Activated B cell treated with CpG ODN at 0.5 μM for 24 hours (primary cell): ENCODE measurements at regions not wholly inside any gene's neighbourhood (a gene's known extent, or its start where the extent isn't known, plus 50 kb on each side); places are given as distances from the start of the nearest gene placed in this dataset.

Experiments
- ATAC-seq: fragments of 200-7000 bp; cut with Tn5 transposase; one replicate; pipeline ENCODE4 v1.10.0; 2021; ENCODE audit warnings: low read depth, mild to moderate bottlenecking, moderate library complexity
- CTCF ChIA-PET: fragments of 350-600 bp; sonication (Branson Sonifier 250); formaldehyde crosslinking; loops from one replicate; lab custom pipeline; 2021; ENCODE audit warnings: antibody characterized with exemption; lab: Charles Lee
- POLR2A ChIA-PET: fragments of 350-600 bp; sonication (Branson Sonifier 250); formaldehyde crosslinking; loops from one replicate; lab custom pipeline; 2021; ENCODE audit warnings: antibody characterized with exemption; lab: Charles Lee
- DNase-seq: peaks from one replicate; pipeline ENCODE4 v3.0.0; 2022
- H3K27ac Mint-ChIP-seq: one replicate; pipeline ENCODE4 v1.8.0; 2020; ENCODE audit warnings: mixed read lengths
- H3K27me3 Mint-ChIP-seq: one replicate; pipeline ENCODE4 v1.8.0; 2021; ENCODE audit warnings: mixed read lengths
- H3K36me3 Mint-ChIP-seq: one replicate; pipeline ENCODE4 v1.8.0; 2021; ENCODE audit warnings: low read depth, mixed read lengths
- H3K4me1 Mint-ChIP-seq: one replicate; pipeline ENCODE4 v1.8.0; 2021; ENCODE audit warnings: mixed read lengths
- H3K4me3 Mint-ChIP-seq: one replicate; pipeline ENCODE4 v1.8.0; 2020; ENCODE audit warnings: mild to moderate bottlenecking, mixed read lengths
- H3K9me3 Mint-ChIP-seq: one replicate; pipeline ENCODE4 v1.8.0; 2020; ENCODE audit warnings: mixed read lengths
- intact Hi-C: fragments of 100-400 bp; cut with micrococcal nuclease; formaldehyde crosslinking; loops from one replicate; pipeline ENCODE4 v1.15.1; 2024
- TF ChIP-seq, protein P1 (sequence below): fragments of 200-600 bp; IDR thresholded peaks from one replicate; pipeline ENCODE4 v1.8.0; 2022; ENCODE audit warnings: antibody characterized with exemption, mild to moderate bottlenecking

DNA sequence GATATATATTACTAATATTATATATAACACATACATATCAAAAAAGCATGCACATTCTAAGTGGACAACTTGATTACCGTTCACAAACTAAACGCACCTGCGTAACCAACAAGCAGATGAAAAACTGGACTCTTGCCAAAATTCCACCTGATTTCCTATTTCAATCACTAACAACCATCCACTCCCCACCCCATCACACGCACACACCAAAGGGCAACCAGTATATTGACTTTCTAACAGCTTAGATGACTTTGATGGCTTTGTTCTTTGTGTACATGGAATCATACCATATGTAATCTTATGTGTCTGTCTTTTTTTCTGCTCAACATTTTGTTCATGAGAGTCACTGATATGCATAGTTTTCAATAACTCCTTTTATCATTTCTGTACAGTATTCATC lies 496.8 kb upstream of the ARRDC4 start:
- no peaks in the 10 kb centered on the region for H3K4me1 Mint-ChIP-seq
- no peaks in the 10 kb centered on the region for H3K27me3 Mint-ChIP-seq
- ATAC-seq (no peak), DNase-seq (no peak)
- no peak overlapping the region for H3K27ac Mint-ChIP-seq
- H3K9me3 Mint-ChIP-seq = peaks cover 2% of the 10 kb centered on the region
- TF ChIP-seq, protein P1, sequence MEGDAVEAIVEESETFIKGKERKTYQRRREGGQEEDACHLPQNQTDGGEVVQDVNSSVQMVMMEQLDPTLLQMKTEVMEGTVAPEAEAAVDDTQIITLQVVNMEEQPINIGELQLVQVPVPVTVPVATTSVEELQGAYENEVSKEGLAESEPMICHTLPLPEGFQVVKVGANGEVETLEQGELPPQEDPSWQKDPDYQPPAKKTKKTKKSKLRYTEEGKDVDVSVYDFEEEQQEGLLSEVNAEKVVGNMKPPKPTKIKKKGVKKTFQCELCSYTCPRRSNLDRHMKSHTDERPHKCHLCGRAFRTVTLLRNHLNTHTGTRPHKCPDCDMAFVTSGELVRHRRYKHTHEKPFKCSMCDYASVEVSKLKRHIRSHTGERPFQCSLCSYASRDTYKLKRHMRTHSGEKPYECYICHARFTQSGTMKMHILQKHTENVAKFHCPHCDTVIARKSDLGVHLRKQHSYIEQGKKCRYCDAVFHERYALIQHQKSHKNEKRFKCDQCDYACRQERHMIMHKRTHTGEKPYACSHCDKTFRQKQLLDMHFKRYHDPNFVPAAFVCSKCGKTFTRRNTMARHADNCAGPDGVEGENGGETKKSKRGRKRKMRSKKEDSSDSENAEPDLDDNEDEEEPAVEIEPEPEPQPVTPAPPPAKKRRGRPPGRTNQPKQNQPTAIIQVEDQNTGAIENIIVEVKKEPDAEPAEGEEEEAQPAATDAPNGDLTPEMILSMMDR = no peak
- no peaks in the 10 kb centered on the region for H3K36me3 Mint-ChIP-seq
- POLR2A ChIA-PET = no interaction called here
- CTCF ChIA-PET = no interaction called here
- no peak overlapping the region for H3K4me3 Mint-ChIP-seq
- intact Hi-C loops = no loop called here

DNA sequence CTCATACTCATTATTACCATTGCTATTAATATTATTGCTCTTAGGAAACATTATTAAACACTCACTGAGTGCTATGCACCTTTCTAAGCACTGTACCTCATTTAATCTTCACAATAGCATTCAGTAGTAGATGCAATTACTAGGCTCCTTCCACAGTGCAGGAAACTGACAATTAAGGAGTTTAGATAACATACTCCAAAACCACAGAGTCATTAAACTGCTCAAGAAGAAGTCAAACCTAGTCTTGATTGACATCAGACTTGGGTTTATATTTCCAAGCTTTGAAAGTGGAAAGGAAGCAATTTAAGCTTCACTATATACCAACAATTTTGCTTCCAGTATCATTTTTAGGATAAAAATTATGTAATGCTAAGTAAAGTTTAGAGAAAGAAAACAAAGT lies 490.1 kb upstream of the ARRDC4 start:
- H3K27ac Mint-ChIP-seq = no peak overlapping the region
- TF ChIP-seq, protein P1 = no peak
- no peak overlapping the region for H3K4me3 Mint-ChIP-seq
- intact Hi-C loops = no loop called here
- POLR2A ChIA-PET = no interaction called here
- ATAC-seq = no peak
- CTCF ChIA-PET = no interaction called here
- no peaks in the 10 kb centered on the region for H3K36me3 Mint-ChIP-seq
- no peak for DNase-seq
- peaks cover 4% of the 10 kb centered on the region for H3K9me3 Mint-ChIP-seq
- H3K27me3 Mint-ChIP-seq = no peaks in the 10 kb centered on the region
- H3K4me1 Mint-ChIP-seq = no peaks in the 10 kb centered on the region

GRCh38 chr15:97473627-97474026 lies 486.9 kb upstream of the ARRDC4 start:
- Mint-ChIP-seq H3K4me3 (no peak overlapping the region), H3K36me3 (no peaks in the 10 kb centered on the region), H3K9me3 (peaks cover 4% of the 10 kb centered on the region), H3K4me1 (no peaks in the 10 kb centered on the region), H3K27ac (no peak overlapping the region), H3K27me3 (no peaks in the 10 kb centered on the region)
- no peak for ATAC-seq
- ChIA-PET POLR2A (no interaction called here), CTCF (no interaction called here)
- intact Hi-C loops = no loop called here
- no peak for DNase-seq
- TF ChIP-seq, protein P1 = no peak

GRCh38 chr15:97479957-97480356 lies 480.5 kb upstream of the ARRDC4 start:
- TF ChIP-seq, protein P1 = no peak
- Mint-ChIP-seq H3K27me3 (no peaks in the 10 kb centered on the region), H3K27ac (no peak overlapping the region), H3K36me3 (no peaks in the 10 kb centered on the region), H3K4me1 (no peaks in the 10 kb centered on the region), H3K4me3 (no peak overlapping the region), H3K9me3 (peaks cover 8% of the 10 kb centered on the region)
- ATAC-seq (no peak), DNase-seq (no peak)
- ChIA-PET CTCF (no interaction called here), POLR2A (no interaction called here)
- intact Hi-C loops = no loop called here

GRCh38 chr15:97482521-97482920 lies 478.0 kb upstream of the ARRDC4 start:
- no peak for DNase-seq
- peaks cover 8% of the 10 kb centered on the region for H3K9me3 Mint-ChIP-seq
- H3K4me1 Mint-ChIP-seq = no peaks in the 10 kb centered on the region
- H3K4me3 Mint-ChIP-seq = no peak overlapping the region
- H3K27me3 Mint-ChIP-seq = no peaks in the 10 kb centered on the region
- POLR2A ChIA-PET = no interaction called here
- no peak for ATAC-seq
- no peak overlapping the region for H3K27ac Mint-ChIP-seq
- intact Hi-C loops = no loop called here
- TF ChIP-seq, protein P1 = no peak
- no peaks in the 10 kb centered on the region for H3K36me3 Mint-ChIP-seq
- CTCF ChIA-PET = no interaction called here
